Neural cell (in vitro differentiated cells): ENCODE measurements at regions not wholly inside any gene's neighbourhood (a gene's known extent, or its start where the extent isn't known, plus 50 kb on each side); places are given as distances from the start of the nearest gene placed in this dataset.

ENCODE experiments used
- EP300 ChIP-seq: fragments of 450-650 bp; conservative IDR thresholded peaks from 2 replicates; pipeline ENCODE4 v1.6.1; 2014; ENCODE audit warnings: antibody characterized with exemption, mild to moderate bottlenecking, moderate library complexity; ENCODE audit not compliant: poor library complexity, severe bottlenecking
- MXI1 ChIP-seq: fragments of 450-650 bp; conservative IDR thresholded peaks from 2 replicates; pipeline ENCODE4 v1.6.1; 2014; ENCODE audit warnings: antibody characterized with exemption, mild to moderate bottlenecking; ENCODE audit not compliant: poor library complexity, severe bottlenecking
- POLR2AphosphoS5 ChIP-seq: IDR thresholded peaks from 2 replicates; pipeline ENCODE4 v1.6.1; 2012
- RAD21 ChIP-seq: fragments of 450-650 bp; conservative IDR thresholded peaks from 2 replicates; pipeline ENCODE4 v1.6.1; 2014; ENCODE audit warnings: antibody characterized with exemption, mild to moderate bottlenecking, moderate library complexity
- SMC3 ChIP-seq: fragments of 450-650 bp; conservative IDR thresholded peaks from 2 replicates; pipeline ENCODE4 v1.6.1; 2014; ENCODE audit warnings: antibody characterized with exemption, mild to moderate bottlenecking, moderate library complexity; ENCODE audit not compliant: poor library complexity
- TAF1 ChIP-seq: IDR thresholded peaks from 2 replicates; pipeline ENCODE4 v1.6.1; 2012; ENCODE audit warnings: low read depth
- TF ChIP-seq, protein P1 (sequence below): fragments of 450-650 bp; IDR thresholded peaks from 2 replicates; pipeline ENCODE4 v1.5.1; 2014; ENCODE audit warnings: antibody characterized with exemption, mild to moderate bottlenecking, moderate library complexity; ENCODE audit not compliant: poor library complexity, severe bottlenecking
- TF ChIP-seq, protein P2 (sequence below): IDR thresholded peaks from 2 replicates; pipeline ENCODE4 v1.6.1; 2012; ENCODE audit warnings: borderline replicate concordance

DNA sequence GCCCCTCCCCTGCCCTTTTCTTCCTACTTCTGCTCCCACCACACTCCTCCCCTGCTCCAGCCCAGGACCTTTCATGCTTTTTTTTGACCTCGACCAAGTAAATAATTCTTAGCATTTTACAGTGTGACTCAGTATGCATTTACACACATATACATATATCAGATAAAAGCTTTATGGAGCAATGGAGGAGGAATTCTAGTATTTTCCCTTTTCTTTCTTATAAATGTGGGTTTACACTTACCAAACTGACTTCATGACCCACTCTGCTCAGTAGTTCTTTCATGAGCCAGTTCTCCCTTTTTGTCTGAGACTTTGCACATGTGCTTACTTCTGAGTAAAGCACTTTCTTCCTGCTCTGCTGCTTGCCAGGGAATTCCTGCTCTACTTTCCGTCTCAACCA, 111.8 kb upstream of the H2AZ1 start:
- TF ChIP-seq, protein P1, sequence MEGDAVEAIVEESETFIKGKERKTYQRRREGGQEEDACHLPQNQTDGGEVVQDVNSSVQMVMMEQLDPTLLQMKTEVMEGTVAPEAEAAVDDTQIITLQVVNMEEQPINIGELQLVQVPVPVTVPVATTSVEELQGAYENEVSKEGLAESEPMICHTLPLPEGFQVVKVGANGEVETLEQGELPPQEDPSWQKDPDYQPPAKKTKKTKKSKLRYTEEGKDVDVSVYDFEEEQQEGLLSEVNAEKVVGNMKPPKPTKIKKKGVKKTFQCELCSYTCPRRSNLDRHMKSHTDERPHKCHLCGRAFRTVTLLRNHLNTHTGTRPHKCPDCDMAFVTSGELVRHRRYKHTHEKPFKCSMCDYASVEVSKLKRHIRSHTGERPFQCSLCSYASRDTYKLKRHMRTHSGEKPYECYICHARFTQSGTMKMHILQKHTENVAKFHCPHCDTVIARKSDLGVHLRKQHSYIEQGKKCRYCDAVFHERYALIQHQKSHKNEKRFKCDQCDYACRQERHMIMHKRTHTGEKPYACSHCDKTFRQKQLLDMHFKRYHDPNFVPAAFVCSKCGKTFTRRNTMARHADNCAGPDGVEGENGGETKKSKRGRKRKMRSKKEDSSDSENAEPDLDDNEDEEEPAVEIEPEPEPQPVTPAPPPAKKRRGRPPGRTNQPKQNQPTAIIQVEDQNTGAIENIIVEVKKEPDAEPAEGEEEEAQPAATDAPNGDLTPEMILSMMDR = no peak
- TF ChIP-seq POLR2AphosphoS5 (no peak), MXI1 (no peak), EP300 (no peak), SMC3 (no peak), RAD21 (no peak), TAF1 (no peak)
- TF ChIP-seq, protein P2, sequence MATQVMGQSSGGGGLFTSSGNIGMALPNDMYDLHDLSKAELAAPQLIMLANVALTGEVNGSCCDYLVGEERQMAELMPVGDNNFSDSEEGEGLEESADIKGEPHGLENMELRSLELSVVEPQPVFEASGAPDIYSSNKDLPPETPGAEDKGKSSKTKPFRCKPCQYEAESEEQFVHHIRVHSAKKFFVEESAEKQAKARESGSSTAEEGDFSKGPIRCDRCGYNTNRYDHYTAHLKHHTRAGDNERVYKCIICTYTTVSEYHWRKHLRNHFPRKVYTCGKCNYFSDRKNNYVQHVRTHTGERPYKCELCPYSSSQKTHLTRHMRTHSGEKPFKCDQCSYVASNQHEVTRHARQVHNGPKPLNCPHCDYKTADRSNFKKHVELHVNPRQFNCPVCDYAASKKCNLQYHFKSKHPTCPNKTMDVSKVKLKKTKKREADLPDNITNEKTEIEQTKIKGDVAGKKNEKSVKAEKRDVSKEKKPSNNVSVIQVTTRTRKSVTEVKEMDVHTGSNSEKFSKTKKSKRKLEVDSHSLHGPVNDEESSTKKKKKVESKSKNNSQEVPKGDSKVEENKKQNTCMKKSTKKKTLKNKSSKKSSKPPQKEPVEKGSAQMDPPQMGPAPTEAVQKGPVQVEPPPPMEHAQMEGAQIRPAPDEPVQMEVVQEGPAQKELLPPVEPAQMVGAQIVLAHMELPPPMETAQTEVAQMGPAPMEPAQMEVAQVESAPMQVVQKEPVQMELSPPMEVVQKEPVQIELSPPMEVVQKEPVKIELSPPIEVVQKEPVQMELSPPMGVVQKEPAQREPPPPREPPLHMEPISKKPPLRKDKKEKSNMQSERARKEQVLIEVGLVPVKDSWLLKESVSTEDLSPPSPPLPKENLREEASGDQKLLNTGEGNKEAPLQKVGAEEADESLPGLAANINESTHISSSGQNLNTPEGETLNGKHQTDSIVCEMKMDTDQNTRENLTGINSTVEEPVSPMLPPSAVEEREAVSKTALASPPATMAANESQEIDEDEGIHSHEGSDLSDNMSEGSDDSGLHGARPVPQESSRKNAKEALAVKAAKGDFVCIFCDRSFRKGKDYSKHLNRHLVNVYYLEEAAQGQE = no peak
